ENCODE measurements at regions not wholly inside any gene's neighbourhood (a gene's known extent, or its start where the extent isn't known, plus 50 kb on each side); places are given as distances from the start of the nearest gene placed in this dataset.

DNA sequence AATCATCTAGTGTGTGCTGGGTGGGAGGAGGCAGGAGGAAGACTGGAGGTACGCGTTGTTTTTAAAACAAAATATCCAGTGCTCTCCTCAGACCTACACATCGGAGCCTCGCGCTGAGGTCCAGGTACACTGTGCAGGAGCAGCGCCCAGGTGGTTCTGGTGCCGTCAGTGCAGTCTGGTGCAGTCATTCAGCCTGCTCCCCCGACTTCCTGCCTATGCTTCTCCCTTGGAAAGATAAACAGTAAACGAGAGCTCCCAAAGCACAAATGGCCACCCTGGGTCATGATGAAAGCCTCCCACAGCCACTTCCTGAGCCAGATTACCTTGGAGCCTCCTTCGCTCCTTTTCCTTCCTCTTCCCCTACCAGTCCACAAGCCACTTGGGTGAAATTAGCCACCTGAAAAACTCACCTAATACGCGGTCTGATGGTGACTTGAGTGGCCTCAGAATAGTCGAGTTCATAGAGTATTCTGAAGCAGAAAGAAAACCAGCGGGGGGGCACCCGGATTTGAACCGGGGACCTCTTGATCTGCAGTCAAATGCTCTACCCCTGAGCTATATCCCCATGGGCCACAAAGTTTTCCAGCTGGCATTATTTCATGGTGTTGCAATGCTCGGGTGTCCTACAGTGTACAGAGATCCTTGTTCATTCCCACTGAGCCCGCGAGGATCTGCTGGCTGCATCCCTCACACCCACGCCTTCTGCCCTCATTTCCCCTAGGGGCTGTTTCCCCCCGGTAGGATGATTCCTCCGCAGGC is 82.5 kb downstream of the ZNF467 start:
- TF ChIP-seq, protein P1, sequence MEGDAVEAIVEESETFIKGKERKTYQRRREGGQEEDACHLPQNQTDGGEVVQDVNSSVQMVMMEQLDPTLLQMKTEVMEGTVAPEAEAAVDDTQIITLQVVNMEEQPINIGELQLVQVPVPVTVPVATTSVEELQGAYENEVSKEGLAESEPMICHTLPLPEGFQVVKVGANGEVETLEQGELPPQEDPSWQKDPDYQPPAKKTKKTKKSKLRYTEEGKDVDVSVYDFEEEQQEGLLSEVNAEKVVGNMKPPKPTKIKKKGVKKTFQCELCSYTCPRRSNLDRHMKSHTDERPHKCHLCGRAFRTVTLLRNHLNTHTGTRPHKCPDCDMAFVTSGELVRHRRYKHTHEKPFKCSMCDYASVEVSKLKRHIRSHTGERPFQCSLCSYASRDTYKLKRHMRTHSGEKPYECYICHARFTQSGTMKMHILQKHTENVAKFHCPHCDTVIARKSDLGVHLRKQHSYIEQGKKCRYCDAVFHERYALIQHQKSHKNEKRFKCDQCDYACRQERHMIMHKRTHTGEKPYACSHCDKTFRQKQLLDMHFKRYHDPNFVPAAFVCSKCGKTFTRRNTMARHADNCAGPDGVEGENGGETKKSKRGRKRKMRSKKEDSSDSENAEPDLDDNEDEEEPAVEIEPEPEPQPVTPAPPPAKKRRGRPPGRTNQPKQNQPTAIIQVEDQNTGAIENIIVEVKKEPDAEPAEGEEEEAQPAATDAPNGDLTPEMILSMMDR (IDR thresholded peaks at IDR 0.05), result no peak
- no peak for TF ChIP-seq POLR2A (IDR thresholded peaks at IDR 0.05)
